ENCODE measurements at regions not wholly inside any gene's neighbourhood (a gene's known extent, or its start where the extent isn't known, plus 50 kb on each side); places are given as distances from the start of the nearest gene placed in this dataset.
A peak's percentile ranks its signal among the peaks of the same experiment; 100 is the strongest.

- ChIA-PET POLR2A (no interaction called here), CTCF (no interaction called here)
- Mint-ChIP-seq H3K4me1 (peaks cover 0 to 11% (median 0%) of the 10 kb centered on the region in 7 donors), H3K36me3 (peaks cover 0 to 15% (median 3%) of the 10 kb centered on the region in 5 donors), H3K4me3 (no peak overlapping the region), H3K27ac (no peak overlapping the region), H3K27me3 (peaks cover 0 to 61% (median 24%) of the 10 kb centered on the region in 5 donors), H3K9me3 (peaks cover 0 to 4% (median 0%) of the 10 kb centered on the region in 11 donors)
- H3K27me3 ChIP-seq (ENCODE audit: control insufficient read depth in 2 of 2, insufficient read depth in 2 of 2, low read length in 2 of 2): no peaks in the 10 kb centered on the region
- no peaks in the 10 kb centered on the region for H3K36me3 ChIP-seq (ENCODE audit: control insufficient read depth in 2 of 3, insufficient read depth in 3 of 3, low read length in 3 of 3)
- H3K4me1 ChIP-seq (ENCODE audit: control insufficient read depth in 2 of 2, insufficient read depth in 2 of 2, low read length in 2 of 2): no peaks in the 10 kb centered on the region
- H3K4me3 ChIP-seq (ENCODE audit: low read length): no peak overlapping the region
- no peak for ATAC-seq
- H3K9me3 ChIP-seq (ENCODE audit: control insufficient read depth in 2 of 3, low read length in 3 of 3): no peaks in the 10 kb centered on the region
- DNase-seq: no peak
- no peak overlapping the region for H3K27ac ChIP-seq (ENCODE audit: low read depth, low read length)
- intact Hi-C loops (cut with micrococcal nuclease): no loop called here
These were observed 111.6 kb upstream of the ESRRB start for GRCh38 chr14:76264384-76264783.

GRCh38 chr14:76267322-76268046 is 108.5 kb upstream of the ESRRB start:
- ATAC-seq: no peak
- peak overlapping the region; percentile 1 for H3K4me3 ChIP-seq (ENCODE audit: low read length)
- Mint-ChIP-seq H3K4me3 (peak overlapping the region in 9 of 10 donors; percentile 16 to 62 (median 38)), H3K9me3 (peaks cover 0 to 6% (median 0%) of the 10 kb centered on the region in 11 donors), H3K36me3 (peaks cover 0 to 15% (median 3%) of the 10 kb centered on the region in 5 donors), H3K4me1 (peaks cover 0 to 11% (median 0%) of the 10 kb centered on the region in 7 donors), H3K27me3 (peaks cover 5 to 73% (median 38%) of the 10 kb centered on the region in 5 donors), H3K27ac (no peak overlapping the region)
- CTCF ChIA-PET: no interaction called here
- H3K9me3 ChIP-seq (ENCODE audit: control insufficient read depth in 2 of 3, low read length in 3 of 3): no peaks in the 10 kb centered on the region
- POLR2A ChIA-PET: no interaction called here
- H3K27ac ChIP-seq (ENCODE audit: low read depth, low read length): no peak overlapping the region
- intact Hi-C loops (cut with micrococcal nuclease): no loop called here
- H3K4me1 ChIP-seq (ENCODE audit: control insufficient read depth in 2 of 2, insufficient read depth in 2 of 2, low read length in 2 of 2): no peaks in the 10 kb centered on the region
- peak in 2 of 9 donors; percentile 15 to 24 for DNase-seq
- H3K27me3 ChIP-seq (ENCODE audit: control insufficient read depth in 2 of 2, insufficient read depth in 2 of 2, low read length in 2 of 2): no peaks in the 10 kb centered on the region
- no peaks in the 10 kb centered on the region for H3K36me3 ChIP-seq (ENCODE audit: control insufficient read depth in 2 of 3, insufficient read depth in 3 of 3, low read length in 3 of 3)

GRCh38 chr14:76268047-76268431 is 107.9 kb upstream of the ESRRB start:
- H3K4me1 Mint-ChIP-seq: peaks cover 0 to 11% (median 0%) of the 10 kb centered on the region in 7 donors
- Histone ChIP-seq H3K27me3 (ENCODE audit: control insufficient read depth in 2 of 2, insufficient read depth in 2 of 2, low read length in 2 of 2) (no peaks in the 10 kb centered on the region), H3K4me3 (ENCODE audit: low read length) (peak overlapping the region; percentile 1), H3K4me1 (ENCODE audit: control insufficient read depth in 2 of 2, insufficient read depth in 2 of 2, low read length in 2 of 2) (no peaks in the 10 kb centered on the region), H3K36me3 (ENCODE audit: control insufficient read depth in 2 of 3, insufficient read depth in 3 of 3, low read length in 3 of 3) (no peaks in the 10 kb centered on the region), H3K9me3 (ENCODE audit: control insufficient read depth in 2 of 3, low read length in 3 of 3) (no peaks in the 10 kb centered on the region), H3K27ac (ENCODE audit: low read depth, low read length) (no peak overlapping the region)
- no peak overlapping the region for H3K27ac Mint-ChIP-seq
- ChIA-PET POLR2A (no interaction called here), CTCF (no interaction called here)
- DNase-seq (no peak), ATAC-seq (no peak)
- intact Hi-C loops (cut with micrococcal nuclease): no loop called here
- H3K9me3 Mint-ChIP-seq: peaks cover 0 to 6% (median 0%) of the 10 kb centered on the region in 11 donors
- H3K27me3 Mint-ChIP-seq: peaks cover 5 to 72% (median 38%) of the 10 kb centered on the region in 5 donors
- peak overlapping the region in 5 of 10 donors; percentile 18 to 62 (median 35) for H3K4me3 Mint-ChIP-seq
- H3K36me3 Mint-ChIP-seq: peaks cover 0 to 14% (median 3%) of the 10 kb centered on the region in 5 donors

- no peaks in the 10 kb centered on the region for H3K4me1 ChIP-seq (ENCODE audit: control insufficient read depth in 2 of 2, insufficient read depth in 2 of 2, low read length in 2 of 2)
- H3K9me3 ChIP-seq (ENCODE audit: control insufficient read depth in 2 of 3, low read length in 3 of 3): no peaks in the 10 kb centered on the region
- Mint-ChIP-seq H3K27ac (no peak overlapping the region), H3K36me3 (peaks cover 0 to 8% (median 0%) of the 10 kb centered on the region in 5 donors), H3K4me1 (peaks cover 0 to 11% (median 0%) of the 10 kb centered on the region in 7 donors), H3K9me3 (peaks cover 0 to 6% (median 0%) of the 10 kb centered on the region in 11 donors), H3K27me3 (peaks cover 5 to 66% (median 35%) of the 10 kb centered on the region in 5 donors), H3K4me3 (no peak overlapping the region)
- H3K4me3 ChIP-seq (ENCODE audit: low read length): no peak overlapping the region
- H3K36me3 ChIP-seq (ENCODE audit: control insufficient read depth in 2 of 3, insufficient read depth in 3 of 3, low read length in 3 of 3): no peaks in the 10 kb centered on the region
- CTCF ChIA-PET: no interaction called here
- intact Hi-C loops (cut with micrococcal nuclease): no loop called here
- H3K27ac ChIP-seq (ENCODE audit: low read depth, low read length): no peak overlapping the region
- no peaks in the 10 kb centered on the region for H3K27me3 ChIP-seq (ENCODE audit: control insufficient read depth in 2 of 2, insufficient read depth in 2 of 2, low read length in 2 of 2)
- ATAC-seq (no peak), DNase-seq (no peak)
- POLR2A ChIA-PET: no interaction called here
These were observed 107.2 kb upstream of the ESRRB start for GRCh38 chr14:76268700-76269099.

GRCh38 chr14:76271041-76271755 is 104.7 kb upstream of the ESRRB start:
- DNase-seq (no peak), ATAC-seq (no peak)
- Mint-ChIP-seq H3K9me3 (peaks cover 0 to 4% (median 0%) of the 10 kb centered on the region in 11 donors), H3K27me3 (peaks cover 5 to 42% (median 20%) of the 10 kb centered on the region in 5 donors), H3K27ac (no peak overlapping the region), H3K36me3 (peaks cover 0 to 2% (median 0%) of the 10 kb centered on the region in 5 donors), H3K4me1 (peaks cover 0 to 9% (median 0%) of the 10 kb centered on the region in 7 donors), H3K4me3 (no peak overlapping the region)
- no peaks in the 10 kb centered on the region for H3K27me3 ChIP-seq (ENCODE audit: control insufficient read depth in 2 of 2, insufficient read depth in 2 of 2, low read length in 2 of 2)
- no peaks in the 10 kb centered on the region for H3K36me3 ChIP-seq (ENCODE audit: control insufficient read depth in 2 of 3, insufficient read depth in 3 of 3, low read length in 3 of 3)
- POLR2A ChIA-PET: no interaction called here
- CTCF ChIA-PET: no interaction called here
- H3K4me1 ChIP-seq (ENCODE audit: control insufficient read depth in 2 of 2, insufficient read depth in 2 of 2, low read length in 2 of 2): no peaks in the 10 kb centered on the region
- H3K27ac ChIP-seq (ENCODE audit: low read depth, low read length): no peak overlapping the region
- no peak overlapping the region for H3K4me3 ChIP-seq (ENCODE audit: low read length)
- H3K9me3 ChIP-seq (ENCODE audit: control insufficient read depth in 2 of 3, low read length in 3 of 3): no peaks in the 10 kb centered on the region
- intact Hi-C loops (cut with micrococcal nuclease): no loop called here

- no peaks in the 10 kb centered on the region for H3K9me3 ChIP-seq (ENCODE audit: control insufficient read depth in 2 of 3, low read length in 3 of 3)
- H3K4me3 ChIP-seq (ENCODE audit: low read length): no peak overlapping the region
- no peaks in the 10 kb centered on the region for H3K4me1 ChIP-seq (ENCODE audit: control insufficient read depth in 2 of 2, insufficient read depth in 2 of 2, low read length in 2 of 2)
- no peaks in the 10 kb centered on the region for H3K27me3 ChIP-seq (ENCODE audit: control insufficient read depth in 2 of 2, insufficient read depth in 2 of 2, low read length in 2 of 2)
- H3K4me3 Mint-ChIP-seq: no peak overlapping the region
- ChIA-PET POLR2A (no interaction called here), CTCF (no interaction called here)
- DNase-seq: no peak
- peaks cover 0 to 2% (median 0%) of the 10 kb centered on the region in 7 donors for H3K4me1 Mint-ChIP-seq
- H3K36me3 Mint-ChIP-seq: no peaks in the 10 kb centered on the region
- peaks cover 0 to 4% (median 0%) of the 10 kb centered on the region in 11 donors for H3K9me3 Mint-ChIP-seq
- peak overlapping the region in 1 of 9 donors; percentile 13 for H3K27ac Mint-ChIP-seq
- peaks cover 5 to 43% (median 12%) of the 10 kb centered on the region in 5 donors for H3K27me3 Mint-ChIP-seq
- H3K27ac ChIP-seq (ENCODE audit: low read depth, low read length): no peak overlapping the region
- H3K36me3 ChIP-seq (ENCODE audit: control insufficient read depth in 2 of 3, insufficient read depth in 3 of 3, low read length in 3 of 3): no peaks in the 10 kb centered on the region
- no peak for ATAC-seq
- intact Hi-C loops (cut with micrococcal nuclease): no loop called here
These were observed 103.6 kb upstream of the ESRRB start for GRCh38 chr14:76272349-76272748.
